Liver (tissue), 8 donors: ENCODE measurements at regions not wholly inside any gene's neighbourhood (a gene's known extent, or its start where the extent isn't known, plus 50 kb on each side); places are given as distances from the start of the nearest gene placed in this dataset.

ENCODE experiments used
- DNase-seq: peaks from one replicate; pipeline ENCODE4 v3.0.0-alpha.2; 2017; ENCODE audit warnings: low spot score
- H3K27ac ChIP-seq, 2 donors: one replicate each; pipeline ENCODE4 v1.7.0; 2013; ENCODE audit warnings: inconsistent platforms in 2 of 2, low read length in 2 of 2, control low read depth in 1 of 2, low read depth in 1 of 2, mild to moderate bottlenecking in 1 of 2
- H3K27me3 ChIP-seq, 4 donors: one replicate each; pipeline versions ENCODE4 v1.6.1 to v1.7.0; 2013; ENCODE audit warnings: low read length in 3 of 4, inconsistent platforms in 1 of 4, mild to moderate bottlenecking in 1 of 4, moderate library complexity in 1 of 4; ENCODE audit not compliant: control insufficient read depth in 4 of 4, insufficient read depth in 4 of 4
- H3K36me3 ChIP-seq, 4 donors: one replicate each; pipeline versions ENCODE4 v1.6.1 to v1.7.0; 2013; ENCODE audit warnings: low read length in 3 of 4, mild to moderate bottlenecking in 3 of 4, low read depth in 1 of 4, moderate library complexity in 1 of 4; ENCODE audit not compliant: control insufficient read depth in 4 of 4, insufficient read depth in 3 of 4
- H3K4me1 ChIP-seq, 4 donors: one replicate each; pipeline versions ENCODE4 v1.6.1 to v1.7.0; 2013; ENCODE audit warnings: low read length in 3 of 4, mild to moderate bottlenecking in 3 of 4, moderate library complexity in 1 of 4; ENCODE audit not compliant: control insufficient read depth in 4 of 4, insufficient read depth in 4 of 4
- H3K4me3 ChIP-seq, 3 donors: one replicate each; pipeline versions ENCODE4 v1.6.1 to v1.7.0; 2013; ENCODE audit warnings: low read length in 3 of 3, control low read depth in 1 of 3, low read depth in 1 of 3, mild to moderate bottlenecking in 1 of 3
- H3K9ac ChIP-seq, 2 donors: one replicate each; pipeline ENCODE4 v1.7.0; 2013; ENCODE audit warnings: low read length in 2 of 2, mild to moderate bottlenecking in 2 of 2, moderate library complexity in 2 of 2, control low read depth in 1 of 2, low read depth in 1 of 2
- H3K9me3 ChIP-seq, 4 donors: one replicate each; pipeline versions ENCODE4 v1.6.1 to v1.7.0; 2013; ENCODE audit warnings: low read length in 3 of 4; ENCODE audit not compliant: control insufficient read depth in 4 of 4
- ATF3 ChIP-seq: IDR thresholded peaks from 2 replicates; pipeline ENCODE4 v1.6.1; 2016; ENCODE audit warnings: antibody characterized with exemption
- CTCF ChIP-seq: fragments of 150-350 bp; IDR thresholded peaks from 2 replicates; pipeline ENCODE4 v1.5.1; 2017; ENCODE audit warnings: improper control_type of control experiment, low read depth, low read length; ENCODE audit not compliant: missing input control
- EGR1 ChIP-seq, 2 donors: IDR thresholded peaks; 2 replicates each; pipeline ENCODE4 v1.6.1; 2016 to 2018; ENCODE audit warnings: antibody characterized with exemption in 2 of 2, low read depth in 2 of 2
- FOXA1 ChIP-seq: IDR thresholded peaks from 2 replicates; pipeline ENCODE4 v1.6.1; 2016; ENCODE audit warnings: antibody characterized with exemption
- FOXA2 ChIP-seq: IDR thresholded peaks from 2 replicates; pipeline ENCODE4 v1.6.1; 2016; ENCODE audit warnings: antibody characterized with exemption
- GABPA ChIP-seq, 2 donors: IDR thresholded peaks in 1 of 2; conservative IDR thresholded peaks in 1 of 2; 2 replicates each; pipeline ENCODE4 v1.6.1; 2016; ENCODE audit warnings: antibody characterized with exemption in 2 of 2, mild to moderate bottlenecking in 1 of 2, moderate library complexity in 1 of 2
- HNF4A ChIP-seq, 2 donors: conservative IDR thresholded peaks; 2 replicates each; pipeline ENCODE4 v1.6.1; 2016; ENCODE audit warnings: antibody characterized with exemption in 2 of 2, mild to moderate bottlenecking in 2 of 2
- HNF4G ChIP-seq: IDR thresholded peaks from 2 replicates; pipeline ENCODE4 v1.6.1; 2016; ENCODE audit warnings: antibody characterized with exemption
- JUND ChIP-seq, 2 donors: IDR thresholded peaks; 2 replicates each; pipeline ENCODE4 v1.6.1; 2016; ENCODE audit warnings: antibody characterized with exemption in 2 of 2
- MAX ChIP-seq: IDR thresholded peaks from 2 replicates; pipeline ENCODE4 v1.6.1; 2016; ENCODE audit warnings: antibody characterized with exemption
- NR2F2 ChIP-seq: IDR thresholded peaks from 2 replicates; pipeline ENCODE4 v1.6.1; 2016; ENCODE audit warnings: antibody characterized with exemption
- RAD21 ChIP-seq, 2 donors: IDR thresholded peaks; 2 replicates each; pipeline ENCODE4 v1.6.1; 2016; ENCODE audit warnings: antibody characterized with exemption in 2 of 2, mild to moderate bottlenecking in 2 of 2
- REST ChIP-seq: IDR thresholded peaks from 2 replicates; pipeline ENCODE4 v1.6.1; 2016; ENCODE audit warnings: antibody characterized with exemption, mild to moderate bottlenecking
- RXRA ChIP-seq, 2 donors: IDR thresholded peaks; 2 replicates each; pipeline ENCODE4 v1.6.1; 2017 to 2018; ENCODE audit warnings: antibody characterized with exemption in 2 of 2, mild to moderate bottlenecking in 1 of 2
- TAF1 ChIP-seq: conservative IDR thresholded peaks from 2 replicates; pipeline ENCODE4 v1.6.1; 2016; ENCODE audit warnings: antibody characterized with exemption, mild to moderate bottlenecking
- YY1 ChIP-seq: IDR thresholded peaks from 2 replicates; pipeline ENCODE4 v1.6.1; 2016; ENCODE audit warnings: antibody characterized with exemption, mild to moderate bottlenecking
- ZBTB33 ChIP-seq: IDR thresholded peaks from 2 replicates; pipeline ENCODE4 v1.6.1; 2016; ENCODE audit warnings: antibody characterized with exemption
- WGBS: extraction: QIAGEN DNeasy Blood & Tissue Kit; methylation state at CpG from one replicate; pipeline ENCODE4 v1.1.7; 2013; 5-methylcytosine and 5-hydroxymethylcytosine counted together
- donor health status: healthy.
- donor health status: healthy.
- donor health status: healthy.
- donor health status: healthy.
- donor health status: healthy.

- Histone ChIP-seq H3K4me1 (no peaks in the 10 kb centered on the region), H3K36me3 (no peaks in the 10 kb centered on the region), H3K9me3 (no peaks in the 10 kb centered on the region), H3K27me3 (no peaks in the 10 kb centered on the region), H3K27ac (no peak overlapping the region), H3K9ac (no peak overlapping the region), H3K4me3 (no peak overlapping the region)
- no peak for DNase-seq
- WGBS, result 71% methylated on average over 4 of the region's 4 CpGs
- TF ChIP-seq FOXA1 (no peak), REST (no peak), YY1 (no peak), RAD21 (IDR thresholded peaks at IDR 0.05) (no peak), EGR1 (IDR thresholded peaks at IDR 0.05; ENCODE audit: low read depth in 2 of 2) (no peak), HNF4G (no peak), ATF3 (no peak), ZBTB33 (no peak), HNF4A (conservative IDR thresholded peaks at IDR 0.05) (no peak), GABPA (IDR thresholded peaks at IDR 0.05 in 1 of 2, conservative IDR thresholded peaks at IDR 0.05 in 1 of 2) (no peak), FOXA2 (no peak), RXRA (IDR thresholded peaks at IDR 0.05) (no peak), JUND (IDR thresholded peaks at IDR 0.05) (no peak), NR2F2 (no peak), TAF1 (no peak), MAX (no peak), CTCF (no peak)
Measured at GRCh38 chr1:209510063-209510462, 73.5 kb upstream of the CAMK1G start.

GRCh38 chr1:209511169-209511568 is 72.3 kb upstream of the CAMK1G start:
- no peak overlapping the region for H3K27ac ChIP-seq
- DNase-seq, result no peak
- no peak overlapping the region for H3K4me3 ChIP-seq
- H3K27me3 ChIP-seq, result no peaks in the 10 kb centered on the region
- no peaks in the 10 kb centered on the region for H3K4me1 ChIP-seq
- TF ChIP-seq RAD21 (IDR thresholded peaks at IDR 0.05), result no peak
- TF ChIP-seq GABPA (IDR thresholded peaks at IDR 0.05 in 1 of 2, conservative IDR thresholded peaks at IDR 0.05 in 1 of 2), result no peak
- H3K9me3 ChIP-seq, result no peaks in the 10 kb centered on the region
- H3K36me3 ChIP-seq, result no peaks in the 10 kb centered on the region
- no peak overlapping the region for H3K9ac ChIP-seq
- WGBS, result 49% methylated on average over 3 of the region's 3 CpGs
